ENCODE measurements at regions not wholly inside any gene's neighbourhood (a gene's known extent, or its start where the extent isn't known, plus 50 kb on each side); places are given as distances from the start of the nearest gene placed in this dataset.

- DNase-seq: no peak
Measured at GRCh38 chr4:14864365-14865030, 137.8 kb upstream of the CPEB2 start.

DNA sequence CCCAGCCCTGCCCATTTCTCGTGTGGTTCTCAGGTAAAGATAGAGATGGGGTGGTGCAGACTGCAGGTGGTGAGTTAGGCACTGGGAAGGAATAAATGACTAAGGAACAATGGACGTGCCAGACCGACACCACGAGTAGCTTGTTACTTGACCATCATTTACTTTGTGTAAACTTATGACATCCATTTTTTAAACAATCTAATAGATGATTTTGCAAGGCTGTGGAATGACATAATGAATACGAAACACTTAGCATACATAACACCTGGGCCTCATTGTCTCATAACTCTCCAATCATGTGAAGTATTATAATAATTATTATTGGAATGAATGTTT lies 137.3 kb upstream of the CPEB2 start:
- DNase-seq: no peak

- no peak for DNase-seq
Measured at GRCh38 chr4:14865804-14866203, 136.5 kb upstream of the CPEB2 start.

DNA sequence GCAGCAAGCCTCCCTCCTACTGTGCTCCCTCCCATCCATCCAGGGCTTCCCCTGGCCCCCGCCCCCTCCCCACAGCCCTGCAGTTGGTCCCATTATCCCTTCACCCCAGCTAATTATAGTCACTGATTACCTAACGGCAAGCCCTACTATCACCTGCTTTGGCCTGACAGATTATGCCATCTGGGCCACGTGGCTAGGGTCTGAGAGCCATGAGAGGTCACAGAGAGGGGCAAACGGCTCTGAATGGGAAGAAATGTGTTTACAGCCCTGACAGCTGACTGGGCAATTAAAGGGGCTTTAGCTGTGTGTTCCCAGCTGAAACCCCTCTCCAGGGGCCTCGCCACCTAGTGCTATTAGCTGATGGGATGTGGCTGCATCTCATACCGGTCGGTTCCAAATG lies 134.4 kb upstream of the CPEB2 start:
- DNase-seq: no peak

DNA sequence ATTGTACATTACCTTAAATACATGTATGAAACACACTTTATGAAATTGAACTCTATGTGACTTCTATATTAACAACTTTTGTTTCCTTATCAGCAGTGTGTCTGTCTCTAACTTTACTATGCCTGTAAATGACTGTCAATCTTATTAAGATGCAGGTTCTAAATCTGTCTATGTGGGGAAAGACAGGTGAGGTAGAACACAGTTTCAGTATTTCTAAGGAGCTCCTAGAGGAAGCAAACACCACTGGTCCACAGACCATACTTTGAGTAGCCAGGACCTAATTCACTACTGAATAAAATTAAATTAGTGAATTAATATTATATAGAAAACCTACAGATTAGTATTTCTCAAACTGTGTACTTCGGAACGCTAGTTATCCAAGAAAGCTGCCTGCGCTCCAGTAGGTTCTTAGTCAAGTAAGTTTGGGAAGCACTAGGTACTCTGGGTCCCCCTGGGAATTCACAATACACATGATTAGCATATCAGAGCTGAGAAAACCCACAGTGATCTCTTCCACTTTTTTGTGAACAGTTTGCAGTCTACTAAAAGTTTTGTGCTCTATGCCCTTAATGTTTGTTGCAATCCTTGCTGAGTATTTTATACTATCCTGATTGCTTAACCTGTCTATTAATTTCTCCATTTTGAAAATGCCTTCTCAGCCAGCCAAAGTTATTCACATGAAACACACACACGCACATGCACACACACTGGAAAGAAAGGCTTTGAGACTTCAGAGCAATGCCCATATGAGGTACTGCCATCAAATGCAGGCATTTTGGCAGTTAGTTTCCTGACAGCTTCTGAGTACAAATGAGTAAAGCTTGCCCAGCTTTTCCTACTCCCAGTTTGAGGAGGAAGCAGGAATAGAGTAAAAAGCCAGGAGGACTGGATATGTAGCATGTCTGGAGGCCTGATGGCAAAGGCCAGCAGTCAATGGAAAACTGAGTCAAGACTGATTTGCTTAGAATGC lies 133.6 kb upstream of the CPEB2 start:
- no peak for DNase-seq

- DNase-seq: no peak
Measured at GRCh38 chr4:14871676-14872430, 130.4 kb upstream of the CPEB2 start.

DNA sequence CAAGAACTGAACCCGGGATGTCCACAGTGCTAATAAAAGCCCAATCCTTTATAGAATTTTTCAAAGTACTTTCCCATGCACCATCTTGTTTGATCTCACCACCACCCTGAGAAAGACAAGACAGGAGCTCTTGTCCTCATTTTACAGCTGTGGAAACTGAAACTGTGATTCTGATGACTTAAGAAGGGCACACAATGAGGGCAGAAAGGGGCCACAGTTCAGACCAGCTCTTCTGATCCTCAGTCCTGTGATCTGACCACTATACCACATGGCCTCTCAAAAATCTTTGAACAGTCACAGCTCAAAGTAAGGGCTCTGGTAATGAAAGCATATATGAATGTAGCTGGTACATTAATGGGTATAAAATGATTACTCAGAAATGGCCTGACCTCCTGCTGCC lies 127.3 kb upstream of the CPEB2 start:
- no peak for DNase-seq

GRCh38 chr4:14877246-14878225 lies 124.7 kb upstream of the CPEB2 start:
- no peak for DNase-seq

DNA sequence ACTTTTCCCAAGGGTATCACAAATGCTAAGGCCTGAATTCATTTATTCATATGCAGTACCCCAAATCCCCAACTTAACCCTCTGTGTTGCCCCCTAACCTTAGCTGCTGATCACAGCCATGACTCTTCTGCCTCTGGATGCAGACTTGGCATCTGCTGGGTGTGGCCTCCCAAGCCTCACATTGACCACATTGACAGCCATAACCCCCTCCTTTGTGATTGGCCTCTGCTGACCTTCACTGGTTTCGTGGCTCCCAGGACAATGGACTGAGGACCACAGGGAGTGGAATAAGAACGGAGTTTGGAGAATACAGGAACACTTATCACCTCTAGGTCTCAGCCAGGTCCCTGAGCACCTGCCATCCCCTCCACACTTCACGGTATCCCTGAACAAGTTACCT lies 123.6 kb upstream of the CPEB2 start:
- DNase-seq: no peak

DNA sequence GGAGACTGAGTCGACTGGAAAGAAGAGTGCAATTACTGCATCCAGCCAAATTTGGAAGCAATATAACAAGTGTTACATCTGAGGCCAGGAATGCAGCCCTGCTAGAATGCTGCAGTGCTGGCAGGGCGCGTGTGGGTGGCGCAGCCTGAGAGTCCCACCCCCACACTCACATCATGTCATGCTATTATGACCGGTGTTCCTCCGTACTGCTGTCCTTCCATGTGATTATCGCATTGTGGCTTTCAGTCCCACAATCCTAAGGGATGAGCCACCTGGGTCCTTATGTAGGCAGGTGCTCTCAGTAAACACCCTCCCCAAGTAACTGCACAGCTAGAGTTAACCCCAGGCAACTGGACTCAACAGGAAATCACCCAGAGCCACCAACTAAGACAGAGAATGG lies 122.6 kb upstream of the CPEB2 start:
- DNase-seq: no peak

DNA sequence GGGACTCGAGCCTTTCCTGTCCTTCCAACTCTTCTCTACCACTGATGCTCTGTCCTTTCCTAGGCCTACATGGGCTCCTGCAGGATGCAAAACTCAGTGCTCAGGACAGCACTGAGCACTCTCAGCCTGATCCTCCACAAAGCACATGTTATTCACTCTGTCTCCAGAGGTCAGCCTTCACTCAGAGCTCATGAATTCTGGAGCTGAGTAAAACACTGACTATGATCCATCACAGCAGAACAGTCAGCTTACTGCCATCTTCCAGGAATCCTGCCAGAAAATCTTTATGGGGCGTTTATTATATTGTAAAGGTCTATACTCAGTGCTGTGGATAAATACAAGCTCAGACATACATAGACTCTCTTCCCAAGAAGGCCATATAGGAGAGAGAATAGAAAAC lies 121.5 kb upstream of the CPEB2 start:
- DNase-seq: no peak

DNA sequence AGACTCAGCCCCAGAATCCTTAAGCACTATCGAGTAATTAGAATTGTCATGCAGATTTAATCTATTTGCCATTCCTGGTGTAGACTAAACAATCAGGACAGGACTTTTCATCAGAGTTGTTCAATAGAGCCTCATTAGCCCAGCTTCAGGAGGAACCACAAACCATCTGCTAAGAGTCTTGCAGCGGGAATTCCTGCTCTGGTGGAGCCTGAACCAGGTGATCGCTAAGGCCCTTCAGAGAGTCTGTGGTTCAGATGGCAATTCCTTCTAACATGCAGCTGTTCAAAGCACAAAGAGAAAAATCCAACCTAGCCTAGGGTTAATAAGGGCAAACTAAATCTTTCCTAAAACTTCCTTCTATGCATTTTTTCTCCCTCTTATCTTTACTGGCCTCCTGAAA lies 119.1 kb upstream of the CPEB2 start:
- no peak for DNase-seq

DNA sequence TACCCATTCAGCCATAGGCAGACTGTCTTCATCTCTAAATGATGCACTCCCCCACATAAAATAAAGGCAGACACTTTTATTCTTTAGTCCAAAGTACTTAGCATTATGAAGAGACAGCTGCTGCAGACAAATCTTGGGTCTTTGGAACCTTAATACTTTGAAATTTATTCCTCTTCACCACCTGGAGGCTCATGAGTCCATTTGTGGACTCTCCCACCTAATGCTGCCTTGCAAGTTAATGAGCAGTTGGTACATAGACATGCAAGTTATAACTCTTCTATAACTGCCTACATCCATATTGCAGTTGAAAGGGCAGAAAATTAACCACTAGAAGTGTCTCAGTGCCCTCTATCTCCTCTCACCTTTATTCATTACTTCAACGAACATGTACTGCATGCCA lies 118.6 kb upstream of the CPEB2 start:
- no peak for DNase-seq

DNA sequence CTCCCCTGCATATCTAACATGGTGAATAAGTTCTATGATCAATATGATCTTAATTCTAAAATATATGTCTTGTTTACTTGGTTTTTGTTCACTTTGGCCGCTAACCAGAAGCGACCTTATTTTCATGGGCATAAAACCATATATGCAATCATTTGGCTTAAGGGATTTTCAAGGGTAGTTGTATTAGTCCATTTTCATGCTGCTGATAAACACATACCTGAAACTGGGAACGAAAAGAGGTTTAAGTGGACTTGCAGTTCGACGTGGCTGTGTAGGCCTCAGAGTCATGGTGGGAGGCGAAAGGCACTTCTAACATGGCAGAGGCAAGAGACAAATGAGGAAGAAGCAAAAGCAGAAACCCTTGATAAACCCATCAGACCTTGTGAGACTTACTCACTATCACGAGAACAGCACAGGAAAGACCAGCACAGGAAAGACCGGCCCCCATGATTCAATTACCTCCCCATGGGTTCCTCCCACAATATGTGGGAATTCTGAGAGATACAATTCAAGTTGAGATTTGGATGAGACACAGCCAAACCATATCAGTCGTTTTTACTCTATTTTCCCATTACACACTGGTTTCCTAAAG lies 114.3 kb upstream of the CPEB2 start:
- no peak for DNase-seq

DNA sequence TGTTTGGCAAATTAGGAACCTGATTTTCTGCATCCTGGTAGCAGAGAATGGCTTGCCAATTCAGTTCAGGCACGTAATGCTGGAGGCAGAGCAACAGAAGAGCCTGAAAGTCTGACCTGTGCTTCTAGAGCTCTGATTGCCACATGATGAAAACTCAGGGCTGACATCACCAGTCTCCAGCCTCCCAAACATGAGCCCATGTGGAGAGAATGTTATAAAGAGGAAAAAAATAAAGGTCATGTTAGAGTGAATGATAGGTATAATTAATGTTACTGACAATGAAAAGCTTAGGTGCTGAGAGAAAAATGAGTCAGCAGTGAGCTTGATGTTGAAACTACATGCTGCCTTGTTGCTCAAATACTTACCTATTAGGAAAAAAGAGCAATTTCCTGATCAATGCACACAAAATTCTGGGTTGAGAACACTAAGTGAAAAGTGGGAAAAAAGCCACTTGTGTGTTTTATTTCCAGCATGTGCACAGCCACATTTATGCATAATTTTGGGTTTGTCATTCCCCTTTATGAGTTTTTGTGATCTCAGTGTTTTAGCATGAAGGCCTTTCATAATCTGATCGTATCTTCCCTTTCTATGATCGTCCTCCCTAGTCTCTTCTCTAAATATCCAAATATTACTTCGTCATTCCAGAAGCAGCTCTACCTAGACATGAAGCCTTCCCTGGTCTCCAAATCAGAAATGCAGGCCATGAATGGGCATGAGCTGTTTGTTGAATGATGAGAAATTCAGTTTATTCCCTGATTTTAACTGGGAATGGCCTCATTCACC lies 113.3 kb upstream of the CPEB2 start:
- no peak for DNase-seq

DNA sequence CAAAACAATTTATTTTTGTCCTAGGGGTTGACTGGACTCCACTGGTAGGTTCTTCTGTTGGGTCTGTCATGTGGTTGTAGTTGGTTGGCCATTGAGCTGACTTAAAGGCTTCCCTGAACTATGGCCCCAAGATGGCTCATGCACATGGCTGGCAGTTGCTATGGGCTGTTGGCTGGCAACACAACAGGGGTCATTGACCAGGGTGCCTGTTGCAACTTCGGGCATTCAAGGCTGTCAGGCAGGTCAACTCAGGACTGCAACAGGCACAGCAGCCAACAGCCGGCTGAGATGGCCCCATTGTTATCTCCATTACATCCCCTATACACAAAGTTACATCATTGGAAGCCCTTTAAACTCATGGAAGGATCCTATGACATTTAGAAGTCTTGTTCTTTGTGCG lies 109.7 kb upstream of the CPEB2 start:
- no peak for DNase-seq

GRCh38 chr4:14893713-14894112 lies 108.6 kb upstream of the CPEB2 start:
- DNase-seq: no peak

DNA sequence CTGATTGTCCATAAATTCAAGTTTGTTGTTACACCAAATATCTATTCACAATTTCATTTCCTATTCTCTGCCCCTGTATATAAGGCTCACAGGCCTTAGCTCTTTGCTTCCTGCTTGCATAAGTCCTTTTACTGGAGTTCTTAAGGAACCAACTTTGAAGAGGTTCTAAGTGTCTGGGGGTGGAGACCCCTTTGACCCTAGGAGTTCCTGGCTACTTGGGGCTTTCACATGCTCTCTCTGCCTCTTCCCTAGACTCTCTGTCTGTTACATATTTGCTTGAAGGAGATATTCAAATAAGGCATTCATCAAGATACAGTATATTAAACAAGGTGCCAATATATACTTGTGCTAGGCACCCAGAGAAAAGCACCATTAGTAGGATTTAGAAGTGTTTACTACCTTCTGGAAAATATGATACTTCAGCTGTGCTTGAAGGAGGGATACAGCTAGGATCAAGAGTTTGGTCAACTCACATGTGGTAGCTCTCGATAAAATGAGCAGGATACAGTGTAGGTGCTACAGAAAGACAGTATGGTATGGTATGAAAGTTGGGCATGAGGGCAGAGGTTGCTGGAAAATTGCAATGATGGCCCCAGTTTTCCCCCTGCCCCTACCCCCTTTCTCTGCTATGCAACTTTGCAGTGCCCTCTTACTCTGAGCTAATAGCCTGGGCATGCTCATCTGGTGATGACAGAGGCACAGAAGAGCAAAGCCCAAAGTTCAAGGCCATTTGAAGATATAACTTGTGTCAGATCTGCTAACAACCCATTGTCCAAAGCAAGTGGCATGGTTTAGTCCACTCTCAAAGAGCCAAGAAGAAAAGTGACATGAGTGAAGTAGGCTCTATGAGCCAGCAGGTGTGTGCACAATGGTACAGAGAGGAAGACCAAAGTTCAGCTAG lies 107.6 kb upstream of the CPEB2 start:
- DNase-seq: no peak

- DNase-seq: no peak
Measured at GRCh38 chr4:14896656-14897175, 105.6 kb upstream of the CPEB2 start.

DNA sequence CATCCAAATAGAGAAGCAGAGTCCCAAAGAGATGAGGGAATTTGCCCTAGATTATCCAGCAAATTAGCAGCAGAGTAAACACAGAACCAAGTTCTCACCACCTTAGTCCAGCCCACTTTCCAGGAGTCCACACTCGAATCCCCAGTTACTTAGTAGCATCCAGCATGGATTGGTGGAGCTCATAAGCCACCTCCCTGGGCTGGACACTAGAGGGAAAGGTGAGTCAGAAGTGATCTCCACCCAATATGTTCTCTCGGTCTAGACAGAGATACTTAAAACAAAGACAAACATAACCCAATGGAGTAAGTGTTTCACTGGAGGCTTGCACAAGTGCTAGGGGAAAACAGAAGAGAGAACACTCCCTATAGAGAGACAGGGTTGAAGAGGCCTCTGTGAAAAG lies 105.1 kb upstream of the CPEB2 start:
- DNase-seq: no peak

Data from NCI-H187 treated with DMSO at 0.1 percent for 48 hours (cell line).